ENCODE measurements at regions not wholly inside any gene's neighbourhood (a gene's known extent, or its start where the extent isn't known, plus 50 kb on each side); places are given as distances from the start of the nearest gene placed in this dataset.
"Not testable (repeated sequence)": the region's sequence is repeated elsewhere in the genome, so short reads cannot be mapped to it uniquely, and the experiment has no call there.

DNA sequence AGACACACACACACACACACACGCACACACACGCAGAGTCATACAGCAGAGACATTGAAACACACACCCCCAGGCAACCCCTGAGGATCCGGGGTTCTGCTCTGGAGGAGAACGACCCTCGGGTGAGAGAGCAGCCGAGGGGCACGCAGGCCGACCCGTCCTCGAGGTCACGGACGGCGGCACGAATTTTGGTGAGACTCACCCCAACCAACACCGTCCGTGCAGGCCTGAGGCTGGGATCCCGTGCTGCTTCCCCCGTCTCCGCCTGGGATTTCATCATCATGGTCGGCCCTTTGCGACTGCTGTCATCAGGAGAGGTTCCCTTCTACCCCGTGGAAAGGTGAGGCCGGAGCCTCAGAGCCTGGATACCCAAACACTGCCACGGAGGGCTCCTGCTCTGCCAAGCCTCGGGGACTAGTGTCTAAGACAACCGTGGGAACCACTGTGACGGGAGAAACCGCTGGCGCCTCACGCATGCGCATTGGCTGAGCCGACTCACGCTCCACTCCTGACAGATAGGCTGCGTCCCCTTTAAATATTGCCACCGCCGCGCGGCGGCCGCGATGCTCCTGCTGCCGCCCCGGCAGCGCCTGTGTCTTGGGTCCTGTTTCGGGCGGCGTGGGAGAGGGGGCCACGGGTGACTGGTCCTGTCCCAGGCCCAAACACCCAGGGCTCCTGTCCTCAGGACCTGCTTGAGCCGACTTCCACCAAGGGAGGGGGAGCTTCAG, 699.1 kb upstream of the TPTE start:
- not testable (repeated sequence) for TF ChIP-seq CTCF, POLR2A (IDR thresholded peaks at IDR 0.05)

Measured in Peyer's patch (tissue), 4 donors.